HG03439 (cell line): ENCODE measurements at regions not wholly inside any gene's neighbourhood (a gene's known extent, or its start where the extent isn't known, plus 50 kb on each side); places are given as distances from the start of the nearest gene placed in this dataset.
"Not testable (repeated sequence)": the region's sequence is repeated elsewhere in the genome, so short reads cannot be mapped to it uniquely, and the experiment has no call there.

Experiments used
- ATAC-seq: cut with Tn5 transposase; IDR thresholded peaks from one replicate; pipeline ENCODE4 v1.9.1; 2021; ENCODE audit warnings: mild to moderate bottlenecking, moderate library complexity; ENCODE audit not compliant: unreplicated experiment

GRCh38 chr3:27560484-27561056 lies 76.4 kb upstream of the SLC4A7 start:
- no peak for ATAC-seq

- no peak for ATAC-seq
Measured at GRCh38 chr3:27559835-27560234, 75.7 kb upstream of the SLC4A7 start.

GRCh38 chr3:27559381-27559780 lies 75.2 kb upstream of the SLC4A7 start:
- ATAC-seq = no peak

DNA sequence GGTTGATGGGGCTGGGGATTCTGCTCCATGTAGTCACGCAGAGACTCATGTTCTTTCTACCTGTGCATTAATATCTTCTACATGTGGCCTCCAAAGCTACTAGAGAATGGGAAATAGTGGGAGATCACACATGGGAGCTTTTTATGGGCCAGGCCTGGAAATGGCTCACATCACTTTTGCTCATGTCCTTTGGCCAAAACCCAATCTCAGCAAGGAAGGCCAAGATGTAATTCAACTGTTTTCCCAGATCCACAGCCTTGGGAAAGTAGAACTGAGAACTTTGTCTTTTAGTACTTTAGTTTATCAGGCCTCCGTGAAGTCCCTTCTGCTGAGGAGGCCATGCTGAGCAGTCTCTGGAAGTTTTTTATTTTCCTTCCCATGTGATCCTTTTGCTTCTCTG lies 73.2 kb upstream of the SLC4A7 start:
- no peak for ATAC-seq

GRCh38 chr3:27556887-27557286 lies 72.7 kb upstream of the SLC4A7 start:
- ATAC-seq = no peak

GRCh38 chr3:27554706-27555105 lies 70.5 kb upstream of the SLC4A7 start:
- no peak for ATAC-seq

- ATAC-seq = no peak
Measured at GRCh38 chr3:27553886-27554540, 69.8 kb upstream of the SLC4A7 start.

DNA sequence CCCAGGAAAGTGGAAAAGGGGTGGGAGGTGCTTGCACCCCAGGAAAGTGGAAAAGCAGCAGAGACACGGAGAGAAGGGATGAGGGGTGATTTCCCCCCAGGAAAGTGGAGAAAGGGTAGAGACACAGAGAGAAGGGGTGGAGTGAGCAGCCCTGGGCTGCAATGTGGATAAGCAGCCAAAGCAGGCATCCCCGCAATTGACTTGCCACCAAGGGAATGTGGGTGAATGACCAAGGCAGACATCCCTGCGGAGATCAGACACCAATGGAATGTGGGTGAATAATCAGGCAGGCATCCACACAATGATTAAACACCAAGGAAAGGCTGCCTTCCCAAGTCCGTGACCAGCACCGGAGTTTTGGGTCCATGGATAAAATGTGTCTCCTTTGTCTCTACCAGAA lies 68.5 kb upstream of the SLC4A7 start:
- ATAC-seq = not testable (repeated sequence)

DNA sequence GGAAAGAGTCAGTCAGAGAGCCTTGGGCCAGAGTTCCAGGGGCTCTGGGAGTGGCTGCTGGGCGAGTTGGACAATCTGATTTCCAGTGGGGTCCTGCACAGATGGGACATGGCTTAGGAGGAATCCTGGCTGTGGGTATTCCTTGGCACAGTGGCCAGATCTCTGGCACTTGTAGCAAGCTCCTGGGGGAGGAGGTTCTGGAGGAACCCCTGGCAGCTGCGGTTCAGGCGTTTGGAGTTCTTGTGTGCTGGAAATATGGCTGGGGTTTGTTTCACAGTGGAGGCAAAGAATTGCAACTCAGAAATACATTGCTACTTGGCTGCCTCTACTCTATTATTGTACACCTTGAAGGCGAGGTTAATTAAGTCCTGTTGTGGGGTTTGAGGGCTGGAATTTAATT lies 67.2 kb upstream of the SLC4A7 start:
- not testable (repeated sequence) for ATAC-seq

DNA sequence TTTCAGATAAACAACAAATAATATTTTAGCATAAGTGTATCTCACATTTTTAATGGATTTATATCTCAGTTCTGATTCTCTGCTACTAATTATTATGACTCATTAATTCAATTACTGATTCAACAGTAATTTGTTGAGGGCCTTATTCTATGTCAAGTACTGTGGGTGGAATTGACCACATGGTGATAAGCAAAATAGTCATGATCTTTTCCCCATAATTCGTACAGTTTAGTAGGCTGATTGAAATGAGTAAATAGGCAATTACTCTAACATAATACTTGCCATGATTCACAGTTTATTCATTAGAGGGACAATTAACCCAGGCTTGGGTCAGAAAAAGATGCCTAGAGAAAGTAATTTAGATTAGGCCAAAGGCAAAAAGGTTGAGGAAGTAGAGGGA lies 60.9 kb upstream of the SLC4A7 start:
- ATAC-seq = no peak

- no peak for ATAC-seq
Measured at GRCh38 chr3:27544372-27544865, 60.2 kb upstream of the SLC4A7 start.

DNA sequence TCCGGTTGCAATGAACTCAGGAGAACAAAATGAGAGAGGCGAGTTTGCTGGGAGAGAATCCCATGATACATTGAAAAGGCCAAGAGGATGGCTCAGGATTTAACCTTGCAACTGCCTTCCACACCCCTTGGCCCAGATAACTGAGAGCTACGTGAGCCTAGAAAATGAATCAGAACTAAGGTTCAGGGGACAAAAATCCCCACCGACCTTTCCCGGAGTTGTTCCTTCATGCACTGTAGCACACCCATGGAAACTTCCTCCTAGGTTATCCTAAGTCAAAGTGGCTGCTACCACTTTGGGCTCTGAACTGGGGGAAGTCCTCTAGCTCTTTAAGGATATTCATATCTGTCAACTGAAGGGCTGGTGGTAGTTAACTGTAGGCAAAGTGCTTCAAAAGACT lies 58.3 kb upstream of the SLC4A7 start:
- no peak for ATAC-seq

DNA sequence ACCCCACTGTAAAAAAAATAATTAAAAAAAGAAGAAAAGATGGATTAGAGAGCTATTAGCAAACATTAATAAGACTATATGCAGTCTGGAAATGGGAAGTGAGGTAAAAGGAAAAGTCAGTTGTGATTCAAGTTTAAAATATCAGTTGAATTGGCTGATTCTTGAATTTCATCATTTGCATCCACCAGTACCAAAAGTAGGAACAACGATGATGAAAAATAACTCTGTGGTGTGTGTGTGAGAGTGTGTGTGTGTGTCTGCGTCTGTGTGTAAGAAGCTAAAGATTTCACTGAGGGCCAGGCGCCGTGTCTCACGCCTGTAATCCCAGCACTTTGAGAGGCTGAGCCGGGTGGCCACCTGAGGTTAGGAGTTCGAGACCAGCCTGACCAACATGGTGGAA lies 56.0 kb upstream of the SLC4A7 start:
- ATAC-seq = no peak

DNA sequence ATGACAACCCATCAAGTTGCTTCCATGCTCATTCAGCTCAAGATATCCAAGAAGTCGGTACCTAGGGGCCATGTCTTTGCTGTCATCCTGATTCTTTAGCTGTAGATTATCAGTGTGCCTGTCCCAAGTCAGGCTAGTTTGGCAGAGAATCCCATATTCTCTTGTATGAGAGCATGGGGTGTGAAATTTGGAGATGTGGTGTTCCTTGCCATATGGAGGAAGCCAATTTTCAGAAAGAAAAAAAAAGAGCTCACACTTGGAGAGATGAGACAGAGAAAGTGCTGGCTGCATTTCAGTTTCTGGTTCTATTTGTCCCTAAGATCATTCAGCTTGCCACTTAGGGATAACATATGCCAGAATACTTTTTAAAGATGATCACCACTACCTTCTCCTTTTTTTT lies 52.3 kb upstream of the SLC4A7 start:
- ATAC-seq = no peak

DNA sequence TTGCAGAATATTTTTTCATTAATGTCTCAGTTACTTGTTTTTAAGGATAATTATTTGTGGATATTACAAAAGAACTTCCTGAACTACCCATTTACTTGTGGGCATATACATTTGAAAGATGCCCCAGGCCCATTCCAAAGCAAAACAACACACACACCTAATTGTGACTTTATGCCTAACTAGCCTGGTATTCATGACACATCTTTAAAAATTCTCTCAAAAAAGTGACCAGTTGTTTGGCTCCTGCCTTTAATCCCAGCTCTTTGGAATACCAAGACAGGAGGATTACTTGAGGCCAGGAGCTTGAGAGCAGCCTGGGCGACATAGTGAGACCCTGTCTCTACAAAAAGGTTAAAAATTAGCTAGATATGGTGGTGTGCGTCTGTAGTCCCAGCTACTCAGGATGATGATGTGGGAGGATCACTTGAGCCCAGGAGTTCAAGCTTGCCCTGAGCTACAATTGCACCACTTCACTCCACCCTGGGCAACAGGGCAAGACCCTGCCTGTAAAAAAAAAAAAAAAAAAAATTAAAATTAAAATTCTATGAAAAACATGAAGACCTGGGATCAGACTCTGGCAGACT lies 51.7 kb upstream of the SLC4A7 start:
- ATAC-seq = no peak

DNA sequence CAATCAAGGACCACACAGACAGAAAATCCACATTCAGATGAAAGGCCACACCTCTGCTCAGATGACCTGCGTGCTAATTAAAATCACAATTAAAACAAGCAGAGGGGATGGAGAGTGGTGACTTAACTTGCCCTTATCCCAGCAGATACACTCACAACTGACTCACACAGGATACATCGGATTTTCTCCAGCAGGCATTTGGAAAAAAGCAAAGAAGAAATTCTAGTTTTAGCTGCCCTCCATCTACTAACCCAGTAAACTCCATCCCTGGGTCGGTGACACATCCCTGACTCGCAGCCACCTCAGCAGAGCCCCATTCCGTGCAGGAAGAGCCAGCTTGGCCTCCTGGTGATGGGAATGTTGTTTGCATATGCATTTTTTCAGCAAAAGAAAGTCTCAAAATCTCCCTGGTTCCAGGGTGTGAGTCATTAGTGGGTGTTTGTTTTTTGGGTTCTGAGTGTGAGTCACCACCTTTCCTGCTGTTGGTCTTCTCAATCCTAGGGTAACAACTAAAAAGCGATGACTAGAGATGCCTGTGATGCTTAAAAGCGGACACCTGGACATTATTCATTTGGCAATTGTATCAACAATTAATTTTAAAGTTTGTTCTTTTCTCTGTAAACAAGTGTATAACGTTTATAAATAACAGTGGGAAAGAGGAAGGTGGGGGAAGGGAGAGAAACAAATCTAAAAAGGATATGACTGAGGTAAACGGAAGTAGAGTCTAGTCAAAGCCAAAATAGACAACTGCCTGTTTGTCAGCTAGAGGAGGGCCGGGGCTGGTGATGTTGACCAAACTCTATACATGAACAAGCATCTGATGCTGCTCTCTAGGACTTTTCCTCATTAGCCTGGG lies 49.8 kb upstream of the SLC4A7 start:
- ATAC-seq = no peak
